HG03108 (cell line): ENCODE measurements at regions not wholly inside any gene's neighbourhood (a gene's known extent, or its start where the extent isn't known, plus 50 kb on each side); places are given as distances from the start of the nearest gene placed in this dataset.
"Not testable (repeated sequence)": the region's sequence is repeated elsewhere in the genome, so short reads cannot be mapped to it uniquely, and the experiment has no call there.

Source experiments
- ATAC-seq: cut with Tn5 transposase; IDR thresholded peaks from one replicate; pipeline ENCODE4 v1.9.1; 2021; ENCODE audit warnings: moderate library complexity; ENCODE audit not compliant: unreplicated experiment

- no peak for ATAC-seq
These were observed 93.0 kb upstream of the GLI2 start for GRCh38 chr2:120642646-120643045.

- ATAC-seq = no peak
These were observed 88.7 kb upstream of the GLI2 start for GRCh38 chr2:120646994-120647393.

DNA sequence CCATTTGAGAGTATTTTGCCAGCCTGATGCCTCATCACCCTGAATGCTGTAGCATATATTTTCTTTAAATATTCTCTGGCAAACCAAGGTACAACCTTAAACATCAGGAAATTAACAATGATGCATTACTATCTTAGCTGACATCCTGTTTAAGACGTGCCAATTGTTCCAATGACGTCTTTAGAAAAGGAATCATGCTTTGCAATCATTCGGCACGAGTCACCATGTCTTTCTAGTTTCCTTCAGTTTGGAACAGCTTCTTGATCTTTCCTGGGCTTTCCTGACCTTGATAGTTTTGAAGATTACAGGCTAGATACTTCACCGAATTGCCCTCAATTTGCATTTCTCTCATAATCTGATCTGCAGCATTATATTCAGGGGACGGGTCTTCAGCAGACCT is 88.2 kb upstream of the GLI2 start:
- ATAC-seq = no peak

- not testable (repeated sequence) for ATAC-seq
These were observed 86.3 kb upstream of the GLI2 start for GRCh38 chr2:120649381-120649780.

DNA sequence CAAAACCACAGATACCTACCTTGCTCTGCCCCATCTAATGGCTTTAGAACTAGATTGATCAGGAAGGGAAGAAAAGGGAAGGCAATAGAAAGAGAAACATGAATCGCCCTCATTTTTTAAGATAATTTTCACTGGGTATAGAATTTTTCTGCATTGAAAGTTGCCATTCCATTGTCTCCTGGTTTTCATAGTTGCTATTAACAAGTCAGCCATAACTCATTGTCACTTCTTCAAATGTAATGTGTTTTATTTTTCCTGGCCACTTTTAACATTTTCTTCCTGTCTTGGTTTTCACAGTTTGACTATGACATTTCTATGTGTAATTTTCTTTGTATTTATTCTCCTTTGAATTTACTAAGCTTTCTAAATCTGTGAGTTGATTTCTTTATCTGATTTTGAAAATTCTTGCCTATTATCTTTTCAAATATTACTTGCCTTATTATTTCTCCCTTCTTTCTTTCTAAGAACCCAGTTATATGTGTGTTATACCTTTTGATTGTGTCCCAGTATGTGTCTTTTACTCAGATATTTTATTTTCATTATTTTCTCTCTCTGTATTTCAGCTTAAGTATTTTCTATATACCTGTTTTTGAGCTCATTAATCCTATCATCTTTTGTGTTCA is 85.5 kb upstream of the GLI2 start:
- no peak for ATAC-seq

DNA sequence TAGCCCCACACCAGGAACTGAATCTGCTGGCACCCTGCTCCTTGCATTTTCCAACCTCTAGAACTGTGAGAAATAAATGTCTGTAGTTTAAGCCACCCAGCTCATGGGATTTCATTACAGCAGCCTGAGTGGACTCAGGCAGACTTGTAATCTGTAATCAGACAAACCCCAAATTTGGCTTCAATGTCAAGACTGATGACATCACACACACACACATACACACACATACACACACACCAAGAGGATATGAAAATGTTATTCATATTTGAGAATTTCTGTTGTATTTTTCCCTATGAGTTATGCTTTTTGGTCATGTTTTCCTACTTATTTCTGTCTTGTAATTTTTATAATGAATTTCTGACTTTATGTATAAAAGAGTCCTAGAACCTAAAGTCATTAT is 83.8 kb upstream of the GLI2 start:
- no peak for ATAC-seq

DNA sequence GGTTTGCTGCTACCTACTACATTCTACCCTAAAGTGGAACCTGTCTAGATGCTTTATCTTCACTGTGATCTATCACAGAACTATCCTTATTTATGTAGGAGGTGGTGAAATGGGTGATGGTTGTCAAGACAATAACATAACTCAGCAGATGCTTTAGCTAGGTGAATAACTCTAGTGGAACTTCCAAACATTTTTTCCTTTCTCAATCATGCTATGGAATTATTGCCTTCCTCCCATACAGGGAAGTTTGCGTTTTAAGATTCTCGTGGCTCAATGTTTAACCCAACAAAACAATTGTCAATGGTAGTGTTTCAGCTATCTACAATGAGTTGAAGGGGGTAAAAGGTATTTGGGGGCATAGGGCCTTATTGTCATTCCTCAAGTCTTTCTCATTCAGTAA is 82.6 kb upstream of the GLI2 start:
- no peak for ATAC-seq

DNA sequence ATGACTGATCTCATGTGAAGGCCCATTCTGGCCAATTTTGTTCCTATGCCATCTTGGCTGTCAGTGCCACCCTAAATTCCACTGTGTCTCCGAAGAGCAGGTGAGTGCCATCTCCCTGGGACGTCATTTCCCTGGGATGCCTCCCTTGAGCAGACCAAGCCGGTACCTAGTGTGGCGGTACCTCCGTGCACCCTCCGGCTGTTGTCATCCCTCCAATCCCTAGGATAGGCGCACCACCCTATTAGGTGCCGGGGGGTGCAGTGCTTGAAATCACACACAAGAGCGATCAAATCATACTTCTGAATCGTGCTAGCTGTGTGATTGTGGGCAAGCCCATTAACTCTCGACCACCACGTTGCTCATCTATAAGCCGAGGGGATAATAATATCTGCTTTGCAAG is 81.8 kb upstream of the GLI2 start:
- ATAC-seq = no peak

DNA sequence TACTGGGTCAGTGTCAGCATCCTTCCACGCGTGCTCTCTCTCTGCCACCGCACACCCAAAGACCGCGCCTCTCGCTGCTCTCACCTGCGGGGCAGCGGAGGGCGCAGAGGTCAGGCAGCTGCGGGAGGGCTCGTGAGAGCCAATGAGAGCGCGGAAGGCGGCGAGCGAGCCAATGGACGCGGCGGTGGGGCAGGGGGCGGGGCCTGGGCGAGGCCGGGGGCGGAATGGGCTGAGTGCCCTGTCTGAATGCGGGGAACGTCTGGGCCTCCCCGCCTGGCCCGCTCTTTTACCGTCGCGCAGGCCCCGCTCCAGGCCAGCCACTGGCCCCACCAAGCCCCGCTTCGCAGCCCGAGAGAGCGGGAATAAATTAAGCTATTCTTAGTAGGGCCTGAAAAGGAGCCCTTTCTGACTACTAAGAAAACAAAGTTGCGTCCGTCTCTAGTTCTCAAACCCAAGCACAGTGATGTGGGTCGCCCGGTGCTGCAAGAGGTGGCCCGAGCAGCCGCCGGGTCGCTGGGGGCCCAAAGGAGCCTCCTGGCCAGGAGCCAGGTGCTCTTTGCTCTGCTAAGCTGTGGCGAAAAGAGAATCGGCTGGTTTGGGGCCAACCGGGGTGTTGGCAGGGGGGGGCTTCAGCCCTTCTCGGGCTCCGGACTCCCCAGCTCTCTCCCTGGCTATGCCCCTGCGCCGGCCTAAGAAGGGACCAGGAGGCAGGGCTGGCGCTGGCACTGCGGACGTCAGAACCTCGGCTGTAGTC is 81.1 kb upstream of the GLI2 start:
- no peak for ATAC-seq

DNA sequence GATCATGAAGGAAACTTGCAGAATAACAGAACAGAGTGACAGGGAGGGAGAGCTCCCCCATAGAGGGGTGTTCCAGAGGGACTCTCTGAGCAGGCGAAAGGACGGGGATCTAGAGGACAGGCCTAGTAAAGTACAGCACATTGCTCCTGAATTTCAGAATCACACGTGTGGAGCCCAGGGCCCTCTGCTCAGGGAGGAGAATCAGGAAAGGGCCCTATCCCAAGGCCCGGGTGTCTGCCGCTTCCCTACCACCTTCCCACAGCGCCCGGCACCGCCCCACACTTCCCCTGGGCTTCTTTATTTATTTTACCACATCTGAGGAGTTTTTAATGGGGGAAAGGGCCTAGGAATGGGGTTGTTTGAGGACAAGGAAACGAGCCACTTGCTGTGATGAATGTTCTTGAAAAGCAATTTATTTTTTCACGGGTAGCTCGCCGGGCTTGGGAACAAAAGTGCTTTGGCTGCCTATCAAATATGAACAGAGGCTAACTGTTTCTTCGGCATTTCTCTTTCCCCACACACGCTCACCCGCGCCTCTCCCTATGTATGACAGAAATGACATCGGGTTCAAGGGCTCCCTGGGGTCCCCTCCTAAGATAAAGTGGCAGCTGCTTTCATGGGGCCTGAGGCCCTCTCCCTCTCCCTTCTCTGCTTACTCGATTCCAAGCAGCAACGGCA is 79.3 kb upstream of the GLI2 start:
- ATAC-seq = no peak

- no peak for ATAC-seq
These were observed 77.5 kb upstream of the GLI2 start for GRCh38 chr2:120658042-120658769.

DNA sequence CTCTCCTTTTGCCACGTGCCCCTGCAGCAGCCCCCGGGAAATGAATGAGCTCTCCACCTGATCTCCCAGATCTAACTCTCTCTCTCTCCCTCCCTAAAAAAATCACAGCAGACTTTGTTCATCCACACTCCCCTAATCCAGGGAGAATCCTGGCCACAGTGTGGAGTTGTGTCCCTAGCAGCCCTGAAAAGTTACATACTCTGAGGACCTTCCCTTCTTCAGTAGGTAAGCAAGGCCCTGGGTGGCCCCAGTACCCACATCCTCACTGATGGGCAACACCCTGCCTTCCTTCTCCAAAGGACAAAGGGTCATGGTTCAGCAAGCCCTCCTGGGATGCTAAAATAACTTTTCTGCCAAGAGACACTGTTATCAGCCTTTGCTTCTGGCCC is 76.9 kb upstream of the GLI2 start:
- ATAC-seq = no peak

DNA sequence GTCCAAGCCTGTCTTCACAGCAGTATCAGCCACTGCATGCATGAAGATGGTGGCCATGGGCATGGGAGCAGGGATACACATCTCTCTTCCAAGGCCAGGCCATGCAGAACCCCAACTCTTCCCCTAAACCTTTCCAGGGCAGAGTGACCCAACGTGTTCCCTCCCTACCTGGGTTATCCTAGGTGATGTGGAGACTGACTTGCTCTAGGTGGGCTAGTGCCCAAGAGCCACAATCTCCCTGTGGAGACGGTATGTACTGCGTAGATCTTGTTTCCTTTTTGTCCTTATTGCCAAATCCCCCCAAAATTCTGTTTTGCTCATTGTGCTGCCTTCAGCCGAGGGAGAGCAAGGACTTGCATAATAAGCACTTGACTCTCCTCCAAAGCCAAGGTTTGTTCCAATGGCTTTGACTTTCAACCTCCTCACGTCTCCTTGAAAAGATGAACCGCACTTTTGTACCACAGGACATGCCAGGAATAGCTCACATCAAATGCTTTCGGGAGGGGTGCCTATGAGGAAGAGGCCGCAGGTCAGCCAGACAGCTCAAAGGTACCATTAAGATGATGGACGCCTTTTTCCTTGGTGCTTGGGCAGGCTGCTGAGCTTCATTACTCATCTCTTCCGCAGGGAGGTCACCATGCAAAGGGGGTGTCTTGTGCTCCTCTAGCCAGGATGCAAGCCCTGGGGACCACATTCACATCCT is 76.2 kb upstream of the GLI2 start:
- no peak for ATAC-seq

DNA sequence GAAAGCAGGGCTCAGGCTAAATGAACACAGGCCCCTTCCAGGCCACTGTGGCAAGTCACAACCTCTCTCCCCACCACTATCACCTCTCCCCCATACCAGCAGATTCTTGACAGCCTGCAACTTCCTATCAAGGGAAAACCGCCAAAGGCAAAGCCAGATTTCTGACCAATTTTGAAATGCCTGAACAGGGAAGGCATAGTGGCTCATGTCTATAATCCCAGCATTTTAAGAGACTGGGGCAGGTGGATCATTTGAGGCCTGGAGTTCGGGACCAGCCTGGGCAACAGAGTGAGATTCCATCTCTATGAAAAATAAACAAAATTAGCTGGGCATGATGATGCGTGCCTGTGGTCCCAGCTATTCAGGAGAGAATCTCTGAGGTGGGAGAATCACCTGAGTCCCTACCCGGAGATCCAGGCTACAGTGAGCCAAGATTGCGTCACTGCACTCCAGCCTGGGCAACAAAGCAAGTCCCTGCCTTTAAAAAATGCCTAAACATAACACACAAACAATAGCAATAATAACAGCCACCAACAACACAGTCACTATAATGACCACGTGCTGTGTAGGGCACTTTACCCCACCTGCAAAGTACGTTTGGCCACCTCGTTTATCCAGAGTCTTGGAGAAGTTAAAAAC is 75.5 kb upstream of the GLI2 start:
- ATAC-seq = no peak

- no peak for ATAC-seq
These were observed 74.8 kb upstream of the GLI2 start for GRCh38 chr2:120660771-120661459.

DNA sequence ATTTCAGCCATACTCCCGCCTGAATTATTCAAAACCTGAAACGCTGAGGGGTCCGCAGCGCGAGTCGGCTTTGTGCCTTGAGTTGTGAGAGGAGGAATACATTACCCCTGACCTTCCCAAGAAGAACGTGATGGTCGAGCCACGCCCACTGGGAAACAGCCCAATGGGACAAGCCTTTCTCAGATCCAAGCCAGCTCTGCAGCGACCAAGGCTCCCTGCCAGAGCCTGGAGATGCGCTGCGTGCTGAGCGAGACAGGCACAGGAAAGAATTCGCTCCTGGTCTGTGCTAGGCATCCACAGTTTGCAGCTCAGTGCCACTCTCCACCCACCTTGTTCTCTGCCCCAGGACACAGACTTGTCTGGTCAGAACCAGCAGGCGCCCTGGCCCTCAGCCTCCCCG is 74.1 kb upstream of the GLI2 start:
- no peak for ATAC-seq

GRCh38 chr2:120662046-120662445 is 73.6 kb upstream of the GLI2 start:
- no peak for ATAC-seq

GRCh38 chr2:120662746-120663145 is 72.9 kb upstream of the GLI2 start:
- no peak for ATAC-seq

- no peak for ATAC-seq
These were observed 69.2 kb upstream of the GLI2 start for GRCh38 chr2:120666433-120666832.

DNA sequence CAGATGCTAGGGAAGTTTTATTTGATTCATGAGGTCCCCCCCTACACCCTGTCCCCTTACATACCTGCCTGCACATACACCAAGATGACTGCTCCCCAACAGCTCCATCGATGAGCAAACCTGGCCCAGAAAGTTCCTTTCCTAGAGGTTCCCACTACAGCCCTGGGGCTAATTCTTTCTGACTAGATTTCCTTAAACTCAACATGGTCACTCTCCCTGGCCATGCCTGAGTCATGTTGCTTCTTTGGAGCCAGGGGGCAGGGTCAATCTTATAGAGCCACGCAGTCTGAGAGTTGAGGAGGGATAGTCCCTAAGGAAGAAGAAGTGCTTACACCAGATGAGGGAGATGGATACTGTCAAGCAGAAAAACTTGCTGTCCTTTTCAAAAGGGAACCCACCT is 67.7 kb upstream of the GLI2 start:
- ATAC-seq = no peak
